Hepatic stellate cell (primary cell): ENCODE measurements at regions not wholly inside any gene's neighbourhood (a gene's known extent, or its start where the extent isn't known, plus 50 kb on each side); places are given as distances from the start of the nearest gene placed in this dataset.

Experiments used
- DNase-seq: peaks from one replicate; pipeline ENCODE4 v3.0.0; 2011; ENCODE audit warnings: low spot score

DNA sequence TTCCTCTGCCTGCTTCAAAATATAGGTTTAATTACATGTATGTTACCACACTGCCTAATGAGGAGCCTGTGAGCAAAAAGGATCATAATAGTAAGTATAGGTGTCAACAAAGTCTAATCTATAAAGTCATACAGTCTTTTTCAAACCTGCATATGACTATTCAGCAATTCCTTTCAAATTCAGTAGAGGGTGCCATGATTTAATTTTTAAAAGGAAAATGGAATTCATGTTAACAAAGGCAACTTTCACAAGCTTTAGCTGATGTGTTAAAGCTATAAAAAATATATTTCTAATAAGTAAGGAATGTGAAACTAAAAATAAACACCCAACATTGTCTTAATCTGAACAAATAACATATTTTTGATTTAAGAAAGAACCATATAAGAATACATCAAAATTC, 52.1 kb downstream of the MPP7 start:
- DNase-seq = no peak

DNA sequence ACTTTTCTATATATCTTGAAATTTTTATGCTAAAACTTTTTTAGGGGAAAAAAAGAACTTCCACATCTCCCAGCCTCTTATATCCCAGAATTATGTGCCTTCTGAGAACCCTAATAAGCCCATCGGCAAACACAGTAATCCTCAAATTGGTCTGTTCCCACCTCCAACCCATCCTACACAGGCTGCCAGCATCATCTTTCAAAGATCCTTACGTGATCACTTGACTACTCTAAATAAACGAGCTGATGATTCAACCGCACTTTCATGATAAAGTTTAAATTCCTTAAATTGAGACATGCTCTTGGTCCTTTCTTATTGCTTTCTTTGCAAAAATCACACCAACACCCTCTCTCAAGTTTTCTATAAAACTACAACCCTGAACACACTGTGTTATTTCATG, 52.5 kb downstream of the MPP7 start:
- DNase-seq = no peak

DNA sequence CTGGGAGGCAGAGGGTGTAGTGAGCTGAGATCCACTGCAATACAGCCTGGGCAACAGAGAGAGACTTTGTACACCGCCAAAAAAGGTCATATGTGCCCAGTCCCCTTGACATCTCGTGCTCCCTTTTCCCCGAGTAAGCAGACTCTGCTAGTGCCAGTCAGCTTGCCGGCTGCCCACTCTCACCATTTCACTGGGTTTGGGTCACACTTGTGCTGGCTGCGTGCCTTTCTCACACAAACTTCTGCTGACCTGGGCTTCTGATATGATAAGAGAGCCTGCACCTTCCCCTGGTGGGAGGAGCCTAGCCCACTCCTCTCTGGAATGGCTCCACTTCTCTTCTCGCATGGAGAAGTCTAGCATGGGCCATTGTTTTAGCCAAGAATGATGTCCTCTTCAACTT, 53.4 kb downstream of the MPP7 start:
- DNase-seq = no peak

DNA sequence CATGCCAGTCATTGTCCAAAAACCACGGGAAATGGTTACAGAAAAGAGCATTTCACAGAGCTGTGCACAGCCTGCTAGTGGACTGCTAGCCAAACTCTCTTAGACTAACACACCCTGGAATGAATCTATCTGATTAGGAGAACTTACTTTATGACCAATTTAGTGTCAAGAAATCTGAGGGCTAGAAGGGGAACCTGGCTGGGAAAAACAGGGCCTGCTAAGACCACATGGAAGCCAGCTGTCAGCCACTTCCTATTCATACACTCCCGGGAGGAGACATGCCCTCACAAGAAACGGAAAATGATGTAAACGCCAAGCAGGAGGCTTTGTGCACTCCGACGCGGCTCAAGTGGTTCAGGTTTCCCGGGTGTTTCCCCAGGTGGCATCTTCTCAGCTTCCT, 54.8 kb downstream of the MPP7 start:
- no peak for DNase-seq

DNA sequence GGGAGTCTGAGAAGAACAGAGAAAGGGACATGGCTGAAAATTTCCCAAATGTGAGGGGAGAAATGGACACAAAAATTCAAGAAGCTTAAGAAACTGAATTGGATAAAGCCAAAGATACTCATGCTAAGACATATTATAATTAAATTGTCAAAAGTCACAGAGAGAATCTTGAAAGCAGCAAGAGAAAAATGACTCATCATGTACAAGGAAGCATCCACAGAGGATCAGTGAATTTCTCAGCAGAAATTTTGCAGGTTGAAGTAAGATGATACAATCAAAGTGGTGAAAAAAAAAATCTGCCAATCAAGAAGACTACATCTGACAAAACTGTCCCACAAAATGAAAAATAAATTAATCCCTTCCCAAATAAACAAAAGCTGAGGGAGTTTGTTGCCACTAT, 56.8 kb downstream of the MPP7 start:
- DNase-seq = no peak

DNA sequence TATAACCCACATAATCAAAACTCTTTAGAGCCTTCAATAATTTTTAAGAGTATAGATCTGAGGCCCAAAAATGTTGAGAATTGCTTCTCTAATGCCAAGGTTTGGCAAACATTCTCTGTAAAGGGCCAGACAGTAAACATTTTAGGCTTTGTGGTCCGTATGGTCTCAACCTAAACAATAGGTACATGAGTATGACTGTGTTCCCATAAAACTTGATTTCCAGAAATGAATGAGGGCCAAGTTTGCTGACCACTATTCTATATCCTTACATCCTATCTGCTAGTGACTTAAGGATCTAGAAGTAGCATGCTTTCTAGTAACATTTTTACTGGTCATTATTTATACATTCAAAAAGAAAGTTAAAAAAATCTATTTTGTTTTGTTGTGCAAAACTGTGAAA, 58.9 kb downstream of the MPP7 start:
- DNase-seq = no peak

DNA sequence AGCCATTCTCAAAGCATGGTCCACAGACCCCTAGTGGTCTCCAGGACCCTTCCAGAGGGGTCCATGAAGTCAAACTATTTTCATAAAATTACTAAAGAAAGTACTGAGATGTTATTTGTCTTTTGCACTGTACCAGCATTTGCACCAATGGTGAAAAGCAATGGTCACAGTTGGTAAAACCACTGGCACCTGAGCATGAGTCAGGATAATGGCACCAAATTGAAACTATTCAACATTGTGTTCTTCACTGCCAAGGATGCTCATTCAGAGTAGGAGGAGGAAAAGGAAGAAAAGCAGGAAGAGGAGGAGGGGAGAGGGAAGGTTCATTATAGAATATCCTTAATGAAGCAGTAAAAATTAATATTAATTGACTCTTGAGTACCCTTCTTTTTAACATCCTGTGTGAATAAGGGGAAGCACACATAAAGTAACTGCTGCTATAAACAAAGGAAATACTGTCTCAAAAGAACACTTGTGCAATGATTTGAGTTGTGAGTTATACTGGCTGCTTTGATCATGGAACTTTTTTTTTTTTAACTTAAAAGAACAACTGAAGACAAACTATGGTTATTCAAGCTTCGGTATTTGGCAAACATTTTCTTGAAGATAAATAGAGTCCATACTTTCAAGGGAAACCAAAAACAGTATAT, 60.2 kb downstream of the MPP7 start:
- no peak for DNase-seq

DNA sequence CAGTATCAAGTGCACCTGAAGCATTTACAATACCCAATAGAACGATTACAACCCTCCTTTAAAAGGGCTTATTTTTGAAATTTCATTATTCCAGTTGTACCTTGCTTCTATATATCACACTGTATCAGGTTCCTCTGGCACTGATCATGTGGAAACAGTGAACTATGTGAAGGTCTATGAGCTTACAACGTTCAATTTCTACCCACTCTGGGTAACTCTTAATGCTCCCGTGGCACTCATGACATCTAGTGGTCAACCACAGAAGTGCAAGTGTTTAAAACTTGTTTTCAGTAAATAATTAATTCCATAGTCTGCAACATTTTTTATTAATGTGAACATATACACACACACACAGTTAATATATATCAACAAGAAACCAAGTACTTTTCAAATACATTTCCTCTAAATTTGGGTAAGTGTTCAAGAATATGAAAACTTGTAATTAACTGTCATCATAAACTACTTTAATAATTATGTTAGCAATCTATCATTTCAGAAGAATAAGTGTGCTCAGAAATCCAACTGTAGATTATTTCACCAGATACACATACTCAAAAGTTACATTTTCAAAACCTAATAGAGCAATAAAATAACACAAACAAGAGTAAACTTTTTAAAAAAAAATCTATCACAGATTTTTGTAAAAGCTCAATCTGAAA, 61.0 kb downstream of the MPP7 start:
- peak; percentile 24 for DNase-seq

DNA sequence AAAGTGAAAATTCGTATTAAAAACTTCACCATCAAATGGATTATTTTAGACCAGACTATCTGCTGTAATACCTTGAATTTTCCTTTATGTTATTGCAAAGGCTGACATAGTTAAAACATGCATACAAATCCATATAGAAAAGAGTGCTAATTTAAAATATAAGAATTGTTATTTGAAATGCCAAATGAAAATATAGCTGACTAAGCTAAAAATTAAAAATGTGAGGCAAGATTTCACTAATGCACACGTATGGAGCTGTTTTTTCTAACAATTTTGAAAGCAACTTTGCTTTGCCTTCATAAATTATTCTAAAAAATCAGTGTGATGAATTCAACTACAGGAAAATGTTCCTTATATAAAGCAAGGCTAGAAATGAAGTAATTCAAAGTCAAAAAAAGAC, 62.5 kb downstream of the MPP7 start:
- no peak for DNase-seq

DNA sequence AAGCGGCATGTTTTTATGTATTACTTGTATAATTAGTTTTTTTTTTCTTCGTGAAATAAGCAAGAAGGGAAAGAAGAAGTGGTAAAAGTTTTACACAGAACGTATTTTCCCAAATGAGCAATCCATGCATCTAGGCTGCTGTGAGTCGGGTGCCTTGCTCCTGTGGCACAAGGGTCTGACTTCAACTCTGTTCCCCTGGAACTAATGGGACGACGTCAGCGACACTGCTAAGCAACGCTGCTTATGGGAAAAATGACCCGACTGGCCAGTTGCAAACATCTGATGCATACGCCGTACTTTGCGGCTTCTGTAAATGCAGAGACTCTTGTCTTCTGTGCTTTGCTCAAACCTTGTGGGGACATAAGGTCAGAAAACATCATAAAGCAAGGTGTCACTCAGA, 66.3 kb downstream of the MPP7 start:
- no peak for DNase-seq

DNA sequence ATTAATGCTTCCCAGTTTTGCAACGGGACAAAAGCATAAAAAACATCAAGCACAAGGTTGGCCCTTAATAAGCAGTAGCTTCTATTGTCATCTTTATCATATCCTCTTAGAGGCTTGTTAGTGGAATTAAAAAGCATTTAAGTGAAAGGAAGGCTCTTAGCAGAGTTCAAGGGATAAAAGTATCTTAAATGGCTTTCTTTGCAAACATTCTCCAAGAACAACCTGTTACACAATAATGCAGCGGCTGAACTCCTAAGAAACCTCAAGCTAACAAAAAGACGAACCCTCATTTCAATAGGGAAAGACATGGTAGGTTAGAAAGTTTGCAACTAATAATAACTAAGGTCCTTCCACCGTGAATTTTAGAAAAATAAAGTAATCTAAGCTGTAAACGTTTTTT, 82.1 kb downstream of the MPP7 start:
- DNase-seq = no peak

DNA sequence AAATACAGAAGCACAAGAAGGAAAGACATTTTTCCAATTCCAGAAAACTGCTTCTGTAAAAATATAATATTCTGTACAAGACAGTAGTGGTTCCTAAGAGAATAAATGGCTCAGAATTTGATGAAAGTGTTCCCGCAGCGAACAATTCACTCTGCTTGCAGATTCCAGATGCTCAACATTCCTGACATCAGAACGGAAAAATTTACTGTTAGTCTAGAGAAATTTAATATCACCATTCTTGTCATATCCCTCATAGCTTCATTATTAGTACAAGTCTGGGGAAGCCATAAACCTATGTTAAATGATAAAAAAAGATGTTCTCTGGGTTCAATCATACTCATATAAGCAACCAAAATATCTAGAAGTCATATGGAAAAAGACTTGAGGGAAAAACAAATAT, 83.6 kb downstream of the MPP7 start:
- no peak for DNase-seq

DNA sequence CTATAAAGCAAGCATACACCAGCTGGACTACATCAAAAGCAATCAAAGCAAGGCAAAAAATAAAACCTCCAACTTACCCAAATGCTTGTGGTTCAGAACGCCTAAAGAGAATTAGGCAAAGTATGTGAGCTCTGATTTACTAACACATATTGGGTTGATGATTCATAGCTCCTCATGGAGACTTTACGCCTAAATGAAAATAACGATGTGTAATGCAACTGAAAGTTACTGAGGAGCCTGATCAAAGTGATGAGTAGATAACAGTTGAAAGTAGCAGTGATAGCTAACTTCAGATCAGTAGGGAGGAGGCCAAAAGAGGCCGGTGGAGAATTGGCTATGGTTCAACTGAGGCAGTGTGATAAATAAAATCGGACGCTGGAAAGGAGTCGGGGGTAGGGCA, 85.0 kb downstream of the MPP7 start:
- DNase-seq = no peak

DNA sequence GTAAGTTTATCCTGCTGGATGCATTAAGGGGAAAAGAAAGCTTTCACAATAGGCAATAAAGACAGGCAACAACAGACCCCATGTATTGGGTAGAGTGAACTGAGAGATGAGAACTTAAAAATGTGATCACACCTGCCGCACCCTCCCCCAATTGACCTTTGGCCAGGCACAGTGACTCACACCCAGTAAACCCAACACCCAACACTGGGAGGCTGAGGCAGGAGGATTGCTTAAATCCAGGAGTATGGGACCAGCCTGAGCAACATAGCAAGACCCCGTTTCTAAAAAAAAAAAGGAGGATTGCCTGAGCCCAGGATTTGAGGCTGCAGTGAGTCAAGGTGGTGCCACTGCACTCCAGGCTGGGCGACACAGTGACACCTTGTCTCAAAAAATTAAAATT, 86.9 kb downstream of the MPP7 start:
- no peak for DNase-seq

DNA sequence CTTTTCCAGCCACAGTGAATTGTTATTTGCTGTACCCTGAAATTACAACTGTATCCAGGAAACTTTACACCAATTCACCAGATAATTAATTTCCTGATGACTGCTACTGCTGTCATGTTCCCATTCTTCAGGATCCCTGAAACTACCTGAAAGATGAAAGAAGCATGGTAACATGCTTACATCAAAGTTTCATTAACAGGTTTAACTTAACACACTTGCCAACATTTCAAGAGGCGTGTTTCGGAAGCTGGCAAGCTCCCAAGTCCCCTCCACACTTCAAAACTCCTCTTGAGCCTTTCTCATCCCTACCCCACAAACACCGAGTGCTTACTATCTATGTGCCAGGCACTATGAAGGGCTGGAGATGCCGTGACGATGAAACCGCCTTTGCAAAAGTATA, 88.6 kb downstream of the MPP7 start:
- no peak for DNase-seq

DNA sequence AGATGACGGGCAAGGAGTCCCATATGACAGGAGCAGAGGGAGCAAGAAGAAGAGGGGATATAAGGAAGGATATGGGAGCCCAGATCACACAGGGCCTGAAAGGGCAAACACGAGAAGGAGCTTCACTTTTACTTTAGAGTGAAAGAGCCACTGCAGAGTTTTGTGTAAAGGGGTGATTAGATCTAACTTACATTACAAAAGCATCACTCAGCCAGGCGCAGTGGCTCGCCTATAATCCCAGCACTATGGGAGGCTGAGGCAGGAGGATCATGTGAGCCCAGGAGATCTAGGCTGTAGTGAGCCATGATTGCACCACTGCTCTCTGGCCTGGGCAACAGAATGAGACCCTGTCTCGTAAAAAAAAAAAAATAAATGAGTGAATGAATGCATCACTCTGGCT, 91.1 kb downstream of the MPP7 start:
- DNase-seq = no peak

DNA sequence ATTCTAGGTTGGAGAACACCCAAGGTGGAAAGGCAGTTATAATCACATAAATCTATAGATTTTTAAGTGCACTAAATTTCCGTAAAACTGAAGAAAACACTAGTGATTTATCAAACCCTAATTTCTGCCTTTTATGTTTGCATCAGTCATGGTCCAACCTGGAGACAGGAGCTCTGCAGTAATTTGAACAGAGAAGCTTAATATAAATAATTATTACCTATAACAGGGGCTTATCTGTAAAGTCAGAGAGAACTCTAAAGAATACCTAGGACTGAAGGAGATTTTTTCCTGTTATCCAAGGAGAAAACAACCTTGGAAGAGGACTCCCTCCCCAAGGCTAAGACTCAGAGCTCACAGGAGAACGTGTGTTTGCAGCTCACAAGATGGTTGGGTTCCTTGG, 95.1 kb downstream of the MPP7 start:
- no peak for DNase-seq

DNA sequence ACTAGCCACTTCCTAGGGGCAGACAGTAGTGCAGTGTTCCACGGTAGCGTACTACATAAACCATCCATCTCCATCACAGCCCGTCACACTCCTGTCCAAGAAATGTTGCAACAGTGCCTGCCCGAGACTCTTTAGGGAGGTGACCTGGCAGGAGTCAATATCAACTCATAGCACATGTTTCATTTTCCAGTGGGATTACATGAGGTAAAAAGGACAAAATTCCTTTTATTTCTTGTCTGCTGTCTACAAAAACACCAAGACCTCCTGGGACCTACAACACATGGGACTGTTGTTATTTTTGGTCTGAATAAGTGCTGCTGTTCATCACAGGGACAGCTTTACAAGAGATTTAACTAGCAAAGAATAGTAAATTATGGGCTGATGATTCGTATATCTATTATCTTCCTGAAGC, 99.9 kb downstream of the MPP7 start:
- DNase-seq = no peak

DNA sequence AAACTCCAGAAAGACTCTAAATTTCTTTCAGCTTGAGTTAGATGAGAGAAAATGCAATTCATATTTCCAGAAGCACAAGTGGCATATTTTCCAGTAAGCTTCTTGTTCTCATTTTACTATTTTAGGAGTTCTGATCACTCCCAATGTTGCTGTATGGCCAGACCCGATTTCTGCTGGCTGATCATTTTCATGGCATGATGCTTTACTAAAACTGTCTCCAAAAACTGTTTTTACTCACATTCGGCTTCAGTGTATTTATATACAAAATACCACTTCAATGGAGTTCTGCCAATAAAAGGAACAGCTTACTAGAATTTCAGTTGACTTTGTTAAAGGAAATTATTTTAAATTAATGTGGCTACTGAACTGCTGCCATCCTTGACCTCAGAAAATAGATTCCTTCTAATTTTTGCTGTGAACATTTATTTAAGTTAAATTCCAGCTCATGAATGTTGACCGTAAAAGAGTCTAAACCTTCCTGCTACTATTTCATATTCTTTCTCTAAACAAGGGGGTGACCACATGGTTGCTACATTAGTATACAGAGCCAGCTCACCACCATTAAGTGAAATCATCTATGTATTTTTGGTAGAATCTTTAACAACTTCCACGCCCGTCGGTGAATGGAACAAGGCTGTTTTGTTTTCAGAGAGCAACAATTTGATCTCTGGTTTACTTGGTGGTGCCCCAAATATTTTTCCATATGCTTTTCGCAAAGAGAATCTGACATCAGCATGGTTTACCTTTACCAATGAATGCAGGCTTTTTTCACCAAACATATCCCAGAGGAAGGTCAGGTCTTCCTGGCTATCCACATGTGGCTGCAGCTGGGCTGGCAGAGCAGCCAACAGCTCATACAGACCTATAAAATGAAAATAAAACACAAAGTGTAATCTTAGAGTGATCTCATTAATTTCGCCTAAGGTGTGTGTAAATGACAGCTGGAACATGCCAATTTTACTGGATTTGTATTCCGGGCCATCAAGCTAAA, 101.2 kb downstream of the MPP7 start:
- DNase-seq = no peak

DNA sequence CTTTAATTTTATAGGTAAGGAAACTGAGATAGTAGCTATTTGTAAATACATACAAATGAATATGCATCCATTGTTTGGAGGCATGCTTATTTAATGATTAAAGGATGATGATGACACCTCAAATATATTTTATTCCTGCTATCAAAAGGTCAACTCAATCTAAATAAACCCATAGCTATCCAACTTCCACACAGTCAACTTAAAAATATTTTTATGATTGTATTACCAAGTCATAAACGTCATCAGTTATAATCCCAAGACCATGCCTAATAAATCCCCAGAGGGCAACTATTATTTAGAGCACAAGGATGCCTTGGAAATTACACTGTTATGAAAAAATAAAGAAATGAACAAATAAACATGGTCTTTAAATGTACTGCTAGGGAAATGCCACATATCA, 102.1 kb downstream of the MPP7 start:
- DNase-seq = no peak

DNA sequence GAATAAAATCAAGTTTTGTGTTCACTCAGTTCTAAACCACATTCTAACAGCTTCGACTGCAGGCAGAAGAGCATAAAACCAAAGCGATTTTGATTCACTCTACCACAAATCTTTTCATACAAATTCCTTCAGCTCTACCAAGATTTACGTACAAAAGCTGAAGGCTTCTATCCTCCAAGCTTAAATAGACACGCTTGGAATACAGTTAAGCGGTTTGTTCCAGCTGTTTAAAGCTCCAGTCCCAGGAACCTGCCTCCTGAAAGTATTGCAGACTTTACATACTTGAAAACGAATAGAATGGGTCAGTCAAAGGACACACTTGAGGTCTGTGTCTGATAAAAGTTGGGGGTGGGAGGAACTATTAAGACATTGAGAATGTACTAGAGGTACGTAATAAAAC, 102.9 kb downstream of the MPP7 start:
- DNase-seq = no peak

DNA sequence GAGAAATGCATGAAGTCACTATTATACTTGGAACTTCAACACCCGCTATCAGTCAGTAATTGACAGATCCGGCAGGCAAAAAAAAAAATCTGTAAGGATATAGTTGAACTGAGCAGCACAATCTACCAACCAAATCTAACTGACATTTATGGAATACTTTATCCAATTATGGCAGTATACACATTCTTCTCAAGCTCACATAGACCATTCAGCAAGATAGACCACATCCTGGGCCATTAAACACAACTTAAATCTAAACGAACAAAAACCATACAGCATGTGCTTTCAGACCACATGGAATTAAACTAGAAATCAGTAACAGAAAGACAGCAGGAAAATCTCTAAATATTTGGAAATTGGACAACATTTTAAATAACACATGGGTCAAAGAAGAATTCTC, 112.7 kb downstream of the MPP7 start:
- no peak for DNase-seq

DNA sequence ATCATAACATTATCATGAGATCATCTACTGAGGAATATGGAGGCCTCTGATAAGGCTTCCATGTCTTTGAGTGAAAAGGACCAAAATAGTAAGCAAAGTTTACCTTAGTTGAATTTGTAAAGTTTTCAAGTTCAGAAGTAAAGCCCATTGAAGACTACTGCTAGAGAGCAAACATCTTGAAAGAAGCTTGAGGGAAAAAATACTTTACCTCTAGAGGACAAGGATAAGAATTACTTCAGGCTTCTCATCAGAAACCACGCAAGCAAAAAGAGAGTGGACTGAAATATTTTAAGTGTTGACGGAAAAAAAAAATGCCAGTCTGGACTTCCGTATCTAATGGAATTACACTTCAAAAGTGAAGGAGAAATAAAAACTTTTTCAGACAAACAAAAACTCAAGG, 114.3 kb downstream of the MPP7 start:
- DNase-seq = no peak
